Kidney epithelial cell (primary cell): ENCODE measurements at regions not wholly inside any gene's neighbourhood (a gene's known extent, or its start where the extent isn't known, plus 50 kb on each side); places are given as distances from the start of the nearest gene placed in this dataset.

Experiments
- DNase-seq: peaks from one replicate; pipeline ENCODE4 v3.0.0-alpha.2; 2010; ENCODE audit warnings: low read depth
- H3K27me3 ChIP-seq: 2 replicates; pipeline ENCODE4 v1.6.0; 2011; ENCODE audit warnings: low read length; ENCODE audit not compliant: control insufficient read depth, insufficient read depth
- H3K36me3 ChIP-seq: 2 replicates; pipeline ENCODE4 v1.5.1; 2011; ENCODE audit warnings: low read length; ENCODE audit not compliant: control insufficient read depth, insufficient read depth
- H3K4me3 ChIP-seq: 2 replicates; pipeline ENCODE4 v1.5.1; 2011; ENCODE audit warnings: low read depth, mild to moderate bottlenecking, control low read depth, low read length
- CTCF ChIP-seq: IDR thresholded peaks from 2 replicates; pipeline ENCODE4 v1.5.1; 2011; ENCODE audit warnings: mild to moderate bottlenecking, moderate library complexity, low read length, control low read depth, inconsistent platforms; ENCODE audit not compliant: insufficient read depth, poor library complexity, severe bottlenecking

- peak; percentile 4 for DNase-seq
- Histone ChIP-seq H3K4me3 (no peak overlapping the region), H3K36me3 (no peaks in the 10 kb centered on the region), H3K27me3 (no peaks in the 10 kb centered on the region)
- TF ChIP-seq CTCF = no peak
Observed at GRCh38 chr5:13359344-13359743, 585.1 kb downstream of the DNAH5 start.

- no peaks in the 10 kb centered on the region for H3K27me3 ChIP-seq
- no peak overlapping the region for H3K4me3 ChIP-seq
- TF ChIP-seq CTCF = no peak
- no peaks in the 10 kb centered on the region for H3K36me3 ChIP-seq
- no peak for DNase-seq
Observed at GRCh38 chr5:13358342-13358741, 586.1 kb downstream of the DNAH5 start.

GRCh38 chr5:13357929-13358328 lies 586.6 kb downstream of the DNAH5 start:
- DNase-seq = no peak

DNA sequence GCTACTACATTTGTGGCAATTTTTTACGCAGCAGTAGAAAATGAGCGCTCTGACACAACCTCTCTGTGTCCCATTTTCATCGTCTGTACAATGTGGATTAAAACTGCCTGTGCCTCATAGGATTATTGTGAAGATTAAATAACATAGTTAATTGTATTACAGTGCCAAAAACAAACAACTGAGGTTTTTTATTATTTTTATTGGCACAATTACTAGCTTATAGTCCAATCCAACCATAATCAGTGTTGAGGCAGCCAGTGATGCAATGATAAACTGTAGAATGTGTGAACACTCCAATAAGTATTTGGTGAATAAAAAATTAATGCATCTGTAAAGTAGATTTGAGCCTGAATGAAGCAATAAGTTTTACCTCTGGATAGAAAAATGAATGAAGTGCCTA lies 588.3 kb downstream of the DNAH5 start:
- H3K36me3 ChIP-seq = no peaks in the 10 kb centered on the region
- no peak overlapping the region for H3K4me3 ChIP-seq
- H3K27me3 ChIP-seq = no peaks in the 10 kb centered on the region
- no peak for TF ChIP-seq CTCF
- no peak for DNase-seq

More at GRCh38 chr5:13357929-13358328, 586.6 kb downstream of the DNAH5 start:
- Histone ChIP-seq H3K27me3 (no peaks in the 10 kb centered on the region), H3K36me3 (no peaks in the 10 kb centered on the region), H3K4me3 (no peak overlapping the region)
- TF ChIP-seq CTCF = no peak

- DNase-seq = peak; percentile 10
- TF ChIP-seq CTCF = no peak
- H3K27me3 ChIP-seq = no peaks in the 10 kb centered on the region
- no peak overlapping the region for H3K4me3 ChIP-seq
- no peaks in the 10 kb centered on the region for H3K36me3 ChIP-seq
Observed at GRCh38 chr5:13354611-13355010, 589.9 kb downstream of the DNAH5 start.

DNA sequence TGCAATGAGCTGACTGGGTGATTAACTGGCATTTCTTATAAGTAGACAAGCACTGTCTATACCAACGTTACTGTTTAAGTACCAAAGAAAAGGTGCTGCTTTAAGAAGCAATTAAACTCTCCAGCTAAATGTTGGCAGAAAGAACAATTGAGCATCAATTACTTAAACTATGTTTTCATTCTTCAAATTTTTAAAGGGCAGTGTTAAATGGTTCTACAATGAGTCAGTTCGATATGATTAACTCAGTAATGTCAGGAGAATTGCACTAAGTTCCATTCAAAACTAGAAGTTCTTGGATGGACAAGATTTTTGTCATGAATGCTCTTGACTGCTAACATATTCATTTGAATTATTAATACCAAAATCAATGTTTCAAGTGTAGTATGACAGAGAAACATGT lies 593.7 kb downstream of the DNAH5 start:
- TF ChIP-seq CTCF = no peak
- Histone ChIP-seq H3K4me3 (no peak overlapping the region), H3K36me3 (no peaks in the 10 kb centered on the region), H3K27me3 (no peaks in the 10 kb centered on the region)
- no peak for DNase-seq
